GM21717 (cell line): ENCODE measurements at regions not wholly inside any gene's neighbourhood (a gene's known extent, or its start where the extent isn't known, plus 50 kb on each side); places are given as distances from the start of the nearest gene placed in this dataset.

ENCODE experiments used
- ATAC-seq: cut with Tn5 transposase; IDR thresholded peaks from one replicate; pipeline ENCODE4 v1.9.1; 2021; ENCODE audit warnings: mild to moderate bottlenecking, moderate library complexity; ENCODE audit not compliant: unreplicated experiment

DNA sequence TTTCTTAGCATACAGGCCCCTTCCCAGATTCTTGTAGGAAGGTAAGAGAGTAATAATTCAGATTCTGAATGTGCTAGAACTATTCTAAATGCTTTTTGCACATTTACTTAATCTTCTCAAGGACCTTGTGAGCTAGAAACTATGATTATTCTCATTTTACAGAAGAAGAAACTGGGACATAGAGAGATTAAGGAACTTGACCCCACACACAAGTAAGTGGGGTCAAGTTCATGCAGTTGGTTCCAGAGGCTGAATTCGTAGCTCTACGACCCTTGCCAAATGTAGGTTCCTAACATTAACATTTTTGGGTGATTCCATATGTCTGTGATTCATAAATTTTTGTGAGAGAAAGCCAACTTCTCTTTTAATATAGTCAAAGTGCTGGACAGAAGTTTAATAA, 238.1 kb downstream of the LACC1 start:
- no peak for ATAC-seq

- no peak for ATAC-seq
Observed at GRCh38 chr13:44118881-44119280, 239.2 kb downstream of the LACC1 start.

DNA sequence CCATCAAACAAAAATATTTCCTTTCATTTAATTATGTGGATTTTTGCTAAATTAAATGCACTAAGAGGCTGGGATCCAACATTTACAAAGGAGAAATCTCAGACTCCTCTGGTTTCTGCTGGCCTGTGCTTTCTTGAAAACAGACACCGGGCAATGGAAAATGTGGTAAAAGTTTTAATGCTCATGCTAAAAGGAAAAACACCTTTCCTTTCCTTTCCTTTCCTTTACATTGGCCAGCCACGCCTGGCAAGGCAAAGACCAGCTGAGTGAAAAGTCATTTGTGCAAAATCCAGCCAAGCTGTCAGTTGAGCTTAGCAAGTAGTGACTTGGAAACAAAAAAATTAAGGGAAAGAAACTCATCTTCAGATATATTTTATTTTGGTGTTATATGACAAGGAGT, 240.3 kb downstream of the LACC1 start:
- ATAC-seq = no peak

DNA sequence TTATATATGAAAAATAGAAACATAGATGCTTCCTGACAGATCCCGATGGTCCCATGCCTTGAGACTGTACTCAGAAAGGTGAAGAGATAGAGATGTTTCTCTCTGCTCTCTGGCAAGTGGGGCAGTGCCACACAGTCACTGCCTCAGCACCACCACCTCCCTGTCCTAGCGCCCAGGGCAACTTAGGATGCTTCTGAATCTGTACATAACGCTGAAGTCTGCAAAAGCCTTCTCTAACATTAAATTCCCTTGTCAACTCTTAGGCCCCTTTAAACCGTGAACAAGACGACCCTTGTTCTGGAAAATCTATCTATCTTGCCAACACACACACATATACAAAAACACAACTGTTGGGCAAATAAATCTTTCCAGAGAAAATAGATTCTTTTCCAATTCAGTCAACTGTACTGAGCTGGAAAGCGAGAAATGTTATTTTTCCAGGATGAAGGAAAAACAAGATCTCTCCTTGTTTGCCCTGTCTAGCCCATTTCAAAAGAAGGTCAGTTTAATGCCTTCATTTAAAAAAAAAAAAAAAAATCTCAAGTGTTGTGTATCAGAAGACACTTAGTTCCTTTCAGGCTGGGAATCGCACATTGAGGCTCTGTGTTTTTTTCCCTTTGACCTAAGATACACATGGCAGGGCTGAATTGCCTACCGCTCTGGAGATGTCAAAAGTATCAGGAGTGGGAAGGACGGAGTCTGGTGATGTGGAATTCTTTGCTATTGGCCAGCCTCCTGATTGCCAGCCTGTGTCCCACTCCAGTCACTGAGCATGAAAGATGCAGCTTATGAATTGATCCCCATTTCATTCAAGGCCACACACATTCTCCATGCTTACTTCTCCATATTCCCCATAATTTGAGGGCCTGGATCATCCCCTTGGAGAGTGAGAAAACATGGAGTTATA, 241.4 kb downstream of the LACC1 start:
- ATAC-seq = no peak

DNA sequence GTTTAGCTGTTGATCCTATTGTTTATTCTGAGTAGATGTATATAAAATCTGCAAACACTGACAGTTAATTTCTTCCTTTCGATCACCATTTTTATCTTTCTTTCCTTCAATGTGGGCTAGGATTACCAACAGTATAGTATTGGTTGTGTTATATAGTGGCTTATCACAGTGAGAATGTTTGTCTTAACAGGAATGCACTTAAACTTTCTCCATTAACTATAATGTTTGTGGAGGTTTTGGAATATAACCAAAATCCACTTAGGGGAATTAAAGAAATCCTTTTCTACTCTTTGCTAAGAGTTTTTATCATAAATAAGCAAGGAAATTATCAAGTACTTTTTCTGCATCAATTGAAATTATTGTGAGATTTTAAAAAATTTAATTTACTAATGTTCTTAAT, 244.6 kb downstream of the LACC1 start:
- no peak for ATAC-seq

GRCh38 chr13:44125943-44126469, 246.3 kb downstream of the LACC1 start:
- no peak for ATAC-seq

DNA sequence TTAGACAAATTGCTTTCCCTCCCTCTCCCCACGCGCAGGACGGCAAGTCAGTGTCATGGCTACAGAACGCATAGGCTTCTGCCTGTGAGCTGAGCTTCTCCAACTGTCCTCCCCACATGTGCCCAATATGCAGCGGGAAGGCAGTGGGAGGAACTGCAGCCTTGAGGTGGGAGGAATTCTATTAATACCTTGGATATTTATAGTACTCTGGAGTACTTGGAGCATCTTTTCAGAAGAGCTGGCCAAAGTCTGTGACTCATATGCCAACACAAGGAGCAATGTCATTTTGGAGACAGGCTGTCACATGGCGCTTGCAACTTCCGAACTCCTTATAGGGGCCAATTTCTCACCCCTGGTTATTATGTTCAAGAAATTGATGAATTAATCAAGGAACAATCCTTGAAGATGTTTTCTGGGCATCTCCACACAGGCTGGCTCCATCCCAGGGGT, 245.0 kb upstream of the SERP2 start:
- no peak for ATAC-seq

GRCh38 chr13:44129418-44129817, 244.2 kb upstream of the SERP2 start:
- ATAC-seq = no peak

DNA sequence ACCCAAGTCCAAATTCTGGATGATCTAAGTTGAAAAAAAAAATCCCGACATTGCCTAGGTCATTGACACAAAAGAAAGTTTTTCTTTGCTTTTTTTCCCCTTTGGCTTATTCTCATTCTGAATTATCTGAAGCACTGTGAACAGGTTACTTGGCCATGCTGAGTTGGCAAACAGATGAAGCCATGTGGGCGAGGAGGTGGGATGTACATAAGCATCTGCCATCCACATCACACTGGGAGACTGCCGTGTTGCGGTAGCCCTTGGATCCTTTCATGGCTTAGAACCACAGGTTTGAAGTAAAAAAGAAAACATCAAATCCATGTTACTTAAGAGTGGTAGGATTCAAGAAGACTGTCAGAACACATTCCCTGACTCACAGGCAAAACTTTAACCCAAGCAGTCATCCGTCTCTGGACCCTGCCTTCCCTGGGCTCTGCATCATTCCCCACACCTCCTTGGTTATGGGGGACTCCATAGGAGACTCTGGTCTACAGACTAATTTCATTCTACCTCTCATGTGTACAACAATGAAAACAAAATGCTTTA, 242.5 kb upstream of the SERP2 start:
- ATAC-seq = no peak

DNA sequence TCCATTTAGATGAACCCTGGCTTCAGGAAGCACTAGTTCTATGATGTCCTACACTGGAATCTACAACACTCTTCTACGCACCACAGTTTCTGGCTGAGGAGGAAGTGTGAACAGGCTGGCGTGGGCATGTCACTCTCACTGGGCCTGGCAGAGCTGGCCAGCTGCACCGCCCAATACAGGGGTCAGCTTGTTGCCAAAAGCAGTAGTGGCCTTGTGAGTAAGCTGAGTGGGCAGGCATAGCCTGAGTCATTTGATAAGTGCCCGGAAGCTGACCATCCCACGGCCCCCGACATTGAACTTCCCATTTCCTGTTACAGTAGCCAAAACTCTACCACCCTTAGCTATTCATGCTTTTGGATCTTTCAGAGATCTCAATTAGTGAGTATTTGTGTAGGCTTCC, 240.9 kb upstream of the SERP2 start:
- no peak for ATAC-seq

- ATAC-seq = no peak
Observed at GRCh38 chr13:44133626-44134025, 240.0 kb upstream of the SERP2 start.

DNA sequence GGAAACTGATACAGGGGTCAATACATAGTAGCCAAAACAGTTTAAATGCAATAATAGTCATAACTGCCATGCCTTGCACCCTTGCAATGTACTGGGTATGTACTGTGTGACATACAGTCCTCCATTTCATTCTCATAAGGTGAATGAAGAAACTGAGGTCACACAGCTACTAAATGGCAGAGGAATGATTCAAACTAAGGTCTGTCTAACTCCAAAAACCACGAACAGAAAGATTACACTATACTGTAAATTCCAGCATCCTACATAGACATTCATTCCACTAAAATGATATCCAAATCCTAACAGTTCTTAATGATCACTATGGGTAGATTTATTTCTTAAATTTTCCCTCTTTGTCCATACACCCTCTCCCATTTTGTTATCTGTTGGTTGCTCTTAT, 238.1 kb upstream of the SERP2 start:
- no peak for ATAC-seq

GRCh38 chr13:44136696-44137268, 236.8 kb upstream of the SERP2 start:
- ATAC-seq = no peak

- ATAC-seq = no peak
Observed at GRCh38 chr13:44137466-44137865, 236.2 kb upstream of the SERP2 start.

GRCh38 chr13:44140146-44140545, 233.5 kb upstream of the SERP2 start:
- ATAC-seq = no peak

DNA sequence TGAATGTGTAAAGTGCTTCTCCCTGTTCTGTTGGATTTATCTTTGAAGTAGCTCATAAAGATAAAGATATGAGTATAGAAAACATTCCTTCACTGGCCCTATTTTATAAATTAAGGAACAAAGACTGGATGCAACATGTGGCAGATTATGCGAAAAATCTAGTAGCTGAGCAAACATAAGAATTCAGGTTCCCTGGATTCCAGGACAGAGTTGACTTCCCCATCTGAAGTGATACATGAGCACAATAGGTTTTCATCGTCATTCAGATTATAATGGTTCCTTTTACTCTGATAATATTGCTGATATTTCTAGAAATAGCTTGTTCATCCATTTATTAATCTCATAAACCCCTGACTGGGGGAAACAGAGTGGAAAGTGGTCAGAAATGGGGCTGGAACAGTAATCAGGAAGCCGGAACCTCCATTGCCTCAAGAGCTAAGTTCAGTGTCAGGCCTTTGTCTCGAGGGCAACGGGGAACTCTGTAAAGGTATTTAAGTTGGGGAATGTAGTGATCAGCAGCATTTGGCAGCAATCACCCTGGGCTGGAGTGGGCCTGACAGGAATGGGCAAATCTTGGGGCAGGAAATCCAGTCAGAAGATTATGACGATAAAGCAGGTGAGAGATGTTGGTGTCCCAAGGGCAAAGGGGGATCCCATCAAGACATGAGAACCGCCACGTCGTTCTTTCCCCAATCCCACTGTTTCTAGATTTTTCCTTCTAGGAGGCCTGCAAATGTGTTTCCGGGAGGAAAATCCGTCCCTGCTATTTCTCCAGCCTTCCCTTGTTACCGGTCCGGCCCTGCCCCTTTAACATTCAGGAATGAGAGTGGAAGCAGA, 232.5 kb upstream of the SERP2 start:
- ATAC-seq = no peak

- ATAC-seq = peak; percentile 99
Observed at GRCh38 chr13:44141725-44142539, 231.7 kb upstream of the SERP2 start.

DNA sequence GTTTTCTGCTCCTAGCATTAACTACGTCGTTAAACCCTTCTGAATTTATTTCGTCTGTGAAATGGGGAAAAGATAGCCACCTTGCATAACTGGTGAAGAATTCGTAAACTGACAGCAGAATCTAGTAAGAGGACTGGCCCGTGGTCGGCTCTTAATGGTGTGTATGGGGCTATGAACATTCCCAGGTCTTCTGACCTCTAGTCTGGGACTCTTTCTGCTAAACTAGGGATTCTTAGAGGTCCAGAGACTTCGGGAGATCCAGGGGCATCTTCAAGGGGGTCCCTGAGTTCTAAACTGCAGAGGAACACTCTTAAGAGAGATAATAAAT, 231.1 kb upstream of the SERP2 start:
- ATAC-seq = no peak

- ATAC-seq = no peak
Observed at GRCh38 chr13:44142941-44143665, 230.5 kb upstream of the SERP2 start.

DNA sequence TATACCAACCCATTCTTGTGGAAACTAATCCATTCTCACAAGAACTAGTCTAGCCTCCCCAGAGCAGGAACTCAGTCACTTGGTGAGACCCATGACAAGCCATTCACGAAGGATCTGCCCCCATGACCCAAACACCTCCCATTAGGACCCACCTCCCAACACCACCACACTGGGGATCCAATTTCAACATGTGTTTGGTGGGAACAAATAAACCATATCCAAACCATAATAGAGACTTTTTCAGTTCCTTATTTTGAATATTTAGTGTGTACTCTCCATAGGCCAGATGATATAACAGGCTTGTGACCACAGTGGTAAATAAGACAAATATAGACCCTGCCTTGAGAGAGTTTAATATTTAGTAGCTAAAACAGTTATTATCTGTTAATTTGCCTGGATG, 227.5 kb upstream of the SERP2 start:
- ATAC-seq = no peak
